ENCODE measurements at regions not wholly inside any gene's neighbourhood (a gene's known extent, or its start where the extent isn't known, plus 50 kb on each side); places are given as distances from the start of the nearest gene placed in this dataset.

GRCh38 chr14:84809158-84809557 lies 720.8 kb upstream of the FLRT2 start:
- no peak for TF ChIP-seq CTCF (IDR thresholded peaks at IDR 0.05)
- TF ChIP-seq EP300 (IDR thresholded peaks at IDR 0.05) = no peak
- no peak for TF ChIP-seq POLR2A (IDR thresholded peaks at IDR 0.05)

All from ovary (tissue), 3 donors.